H1 (cell line): ENCODE measurements at regions not wholly inside any gene's neighbourhood (a gene's known extent, or its start where the extent isn't known, plus 50 kb on each side); places are given as distances from the start of the nearest gene placed in this dataset.

Source experiments
- CTCF ChIA-PET: fragments of 300-600 bp; sonication (Branson Sonifier 250); formaldehyde crosslinking; loops from one replicate; lab custom pipeline; 2021; ENCODE audit not compliant: partially characterized antibody; lab: Charles Lee
- POLR2A ChIA-PET: fragments of 300-600 bp; sonication (Branson Sonifier 250); formaldehyde crosslinking; loops from one replicate; lab custom pipeline; 2021; ENCODE audit warnings: inconsistent platforms; ENCODE audit not compliant: partially characterized antibody; lab: Charles Lee
- DNase-seq, 2 experiments: peaks; one replicate each; pipeline versions ENCODE4 v3.0.0 to v3.0.0-alpha.2; 2010 to 2022; ENCODE audit warnings: low spot score in 2 of 2, low read depth in 1 of 2, mixed read lengths in 1 of 2
- FAIRE-seq: peaks from 2 replicates; lab custom pipeline; 2011; peaks lifted over from hg19 to GRCh38; lab: Jason Lieb, UNC
- H2AFZ ChIP-seq: 2 replicates; pipeline ENCODE4 v1.8.1; 2012; ENCODE audit warnings: low read length, inconsistent platforms
- H2AK5ac ChIP-seq: 2 replicates; pipeline ENCODE4 v1.6.1; 2013; ENCODE audit warnings: low read depth, low read length
- H2BK120ac ChIP-seq: replicated peaks from 2 replicates; pipeline ENCODE3; 2013; ENCODE audit warnings: low read depth, low read length, inconsistent platforms
- H2BK12ac ChIP-seq: 2 replicates; pipeline ENCODE4 v1.6.1; 2013; ENCODE audit warnings: low read depth, low read length
- H2BK15ac ChIP-seq: 2 replicates; pipeline ENCODE4 v1.6.1; 2013; ENCODE audit warnings: low read length
- H2BK20ac ChIP-seq: 2 replicates; pipeline ENCODE4 v1.6.1; 2013; ENCODE audit warnings: low read length
- H2BK5ac ChIP-seq: 2 replicates; pipeline ENCODE4 v1.6.1; 2013; ENCODE audit warnings: low read depth, low read length
- H3K14ac ChIP-seq: 2 replicates; pipeline ENCODE4 v1.6.1; 2013; ENCODE audit warnings: inconsistent platforms; ENCODE audit not compliant: insufficient read length
- H3K18ac ChIP-seq: 2 replicates; pipeline ENCODE4 v1.6.1; 2013; ENCODE audit warnings: low read length; ENCODE audit errors: extremely low read depth
- H3K23ac ChIP-seq: 2 replicates; pipeline ENCODE4 v1.6.1; 2013; ENCODE audit warnings: inconsistent platforms; ENCODE audit not compliant: insufficient read length
- H3K23me2 ChIP-seq: 2 replicates; pipeline ENCODE4 v1.6.1; 2013; ENCODE audit warnings: low read depth, low read length
- H3K27ac ChIP-seq: 2 replicates; pipeline ENCODE4 v1.6.1; 2011; ENCODE audit warnings: low read depth, low read length, inconsistent platforms
- H3K27me3 ChIP-seq, 4 experiments: replicated peaks in 1 of 4; 1 replicate in 1 of 4; 2 replicates in 3 of 4; pipeline versions ENCODE4 v1.6.1 to v1.8.1; 2011 to 2013; ENCODE audit warnings: low read length in 3 of 4, mild to moderate bottlenecking in 3 of 4, inconsistent platforms in 2 of 4, mixed read lengths in 2 of 4, moderate library complexity in 1 of 4; ENCODE audit not compliant: control insufficient read depth in 3 of 4, insufficient read depth in 3 of 4; ENCODE audit errors: extremely low read depth in 1 of 4
- H3K36me3 ChIP-seq, 4 experiments: 2 replicates each; pipeline versions ENCODE4 v1.6.1 to v1.8.1; 2011 to 2013; ENCODE audit warnings: mild to moderate bottlenecking in 4 of 4, low read length in 3 of 4, moderate library complexity in 2 of 4, control low read depth in 1 of 4, inconsistent platforms in 1 of 4; ENCODE audit not compliant: insufficient read depth in 4 of 4, control insufficient read depth in 2 of 4
- H3K4ac ChIP-seq: replicated peaks from 2 replicates; pipeline ENCODE3; 2013; ENCODE audit warnings: low read length, low read depth, mixed read lengths, inconsistent platforms; ENCODE audit not compliant: insufficient read length
- H3K4me1 ChIP-seq, 4 experiments: replicated peaks in 1 of 4; 1 replicate in 1 of 4; 2 replicates in 3 of 4; pipeline versions ENCODE4 v1.6.1 to v1.8.1; 2011 to 2013; ENCODE audit warnings: low read length in 3 of 4, inconsistent platforms in 2 of 4, mixed read lengths in 1 of 4; ENCODE audit not compliant: insufficient read depth in 4 of 4, control insufficient read depth in 3 of 4
- H3K4me2 ChIP-seq, 2 experiments: 2 replicates each; pipeline versions ENCODE4 v1.6.1 to v1.8.1; 2011 to 2013; ENCODE audit warnings: low read depth in 2 of 2, low read length in 2 of 2, control low read depth in 1 of 2, inconsistent platforms in 1 of 2, mild to moderate bottlenecking in 1 of 2; ENCODE audit not compliant: insufficient read depth in 1 of 2
- H3K4me3 ChIP-seq, 4 experiments: fragments of 200-600, 300-600 bp in 1 of 4; sonication (generic), shearing (Covaris generic), sonication (Bioruptor Twin) in 1 of 4; 2 replicates each; pipeline versions ENCODE4 v1.5.1 to v1.8.1; 2011 to 2016; ENCODE audit warnings: low read length in 4 of 4, low read depth in 3 of 4, control low read depth in 2 of 4, inconsistent platforms in 2 of 4, mild to moderate bottlenecking in 2 of 4, mixed read lengths in 1 of 4, moderate library complexity in 1 of 4; ENCODE audit not compliant: insufficient read depth in 2 of 4; ENCODE audit errors: extremely low read depth in 1 of 4
- H3K56ac ChIP-seq: replicated peaks from 2 replicates; pipeline ENCODE3; 2013; ENCODE audit warnings: low read depth, mild to moderate bottlenecking, mixed read lengths, low read length, inconsistent platforms; ENCODE audit not compliant: insufficient read length
- H3K79me1 ChIP-seq: 2 replicates; pipeline ENCODE4 v1.6.1; 2013; ENCODE audit warnings: low read depth, low read length, control low read depth
- H3K79me2 ChIP-seq, 2 experiments: 2 replicates each; pipeline versions ENCODE4 v1.6.1 to v1.8.1; 2012 to 2013; ENCODE audit warnings: low read length in 2 of 2, mild to moderate bottlenecking in 2 of 2, inconsistent platforms in 1 of 2; ENCODE audit not compliant: insufficient read depth in 2 of 2, control insufficient read depth in 1 of 2
- H3K9ac ChIP-seq, 4 experiments: replicated peaks in 1 of 4; 1 replicate in 1 of 4; 2 replicates in 3 of 4; pipeline versions ENCODE4 v1.6.1 to v1.8.1; 2011 to 2013; ENCODE audit warnings: low read depth in 3 of 4, low read length in 3 of 4, control low read depth in 2 of 4, mild to moderate bottlenecking in 2 of 4, moderate library complexity in 2 of 4, inconsistent platforms in 1 of 4; ENCODE audit errors: extremely low read depth in 1 of 4
- H3K9me3 ChIP-seq, 2 experiments: 2 replicates each; pipeline versions ENCODE4 v1.6.1 to v1.8.1; 2012 to 2013; ENCODE audit warnings: mild to moderate bottlenecking in 2 of 2, moderate library complexity in 2 of 2, control low read depth in 1 of 2, inconsistent platforms in 1 of 2, low read depth in 1 of 2, low read length in 1 of 2, mixed read lengths in 1 of 2; ENCODE audit not compliant: insufficient read depth in 2 of 2
- H4K20me1 ChIP-seq, 2 experiments: replicated peaks in 1 of 2; 2 replicates each; pipeline versions ENCODE3 to v1.8.1; 2011 to 2013; ENCODE audit warnings: inconsistent platforms in 2 of 2, low read length in 2 of 2, mild to moderate bottlenecking in 1 of 2; ENCODE audit not compliant: insufficient read depth in 2 of 2, control insufficient read depth in 1 of 2
- H4K5ac ChIP-seq: 2 replicates; pipeline ENCODE4 v1.6.1; 2013; ENCODE audit warnings: low read length, low read depth, mixed read lengths, inconsistent platforms; ENCODE audit not compliant: insufficient read length
- H4K8ac ChIP-seq: 2 replicates; pipeline ENCODE4 v1.8.0; 2013; ENCODE audit warnings: mild to moderate bottlenecking, moderate library complexity, low read length, inconsistent platforms; ENCODE audit not compliant: insufficient read depth; ENCODE audit errors: extremely low read depth
- H4K91ac ChIP-seq: replicated peaks from 2 replicates; pipeline ENCODE3; 2013; ENCODE audit warnings: low read length, mixed read lengths, inconsistent platforms; ENCODE audit not compliant: insufficient read length
- NANOG ChIP-seq: IDR thresholded peaks from 2 replicates; pipeline ENCODE4 v1.6.1; 2011; ENCODE audit warnings: low read length, low read depth, mild to moderate bottlenecking, inconsistent platforms; ENCODE audit not compliant: insufficient read depth, poor library complexity, severe bottlenecking
- WGBS, 2 experiments: shearing (Covaris generic) in 1 of 2; methylation state at CpG; one replicate each; pipeline versions ENCODE4 v1.1.6 to v1.1.7; 2013 to 2015; ENCODE audit warnings: low lambda C conversion rate in 2 of 2, mixed read lengths in 2 of 2, inconsistent platforms in 1 of 2, low coverage in 1 of 2, missing lambda C conversion rate in 1 of 2; ENCODE audit not compliant: insufficient replicate concordance in 2 of 2, insufficient coverage in 1 of 2, insufficient read length in 1 of 2; ENCODE audit errors: extremely low coverage in 1 of 2, missing lambda C conversion rate in 1 of 2; 5-methylcytosine and 5-hydroxymethylcytosine counted together

- no peak for FAIRE-seq
- Histone ChIP-seq H3K23ac (no peak overlapping the region), H3K79me1 (no peaks in the 10 kb centered on the region), H3K4ac (no peak overlapping the region), H3K27ac (no peak overlapping the region), H2BK12ac (no peak overlapping the region), H2BK120ac (no peak overlapping the region), H3K9ac (no peak overlapping the region), H3K18ac (no peak overlapping the region), H3K4me1 (no peaks in the 10 kb centered on the region), H2BK5ac (no peak overlapping the region), H4K91ac (no peak overlapping the region), H3K27me3 (no peaks in the 10 kb centered on the region), H3K79me2 (no peaks in the 10 kb centered on the region), H2AK5ac (no peak overlapping the region), H2AFZ (no peak overlapping the region), H4K8ac (no peak overlapping the region), H2BK15ac (no peak overlapping the region), H3K4me2 (no peak overlapping the region), H2BK20ac (no peak overlapping the region), H3K56ac (no peak overlapping the region), H3K14ac (no peak overlapping the region), H4K5ac (no peak overlapping the region), H3K23me2 (no peaks in the 10 kb centered on the region), H3K4me3 (no peak overlapping the region), H3K36me3 (no peaks in the 10 kb centered on the region), H3K9me3 (no peaks in the 10 kb centered on the region), H4K20me1 (no peaks in the 10 kb centered on the region)
- no peak for DNase-seq
- TF ChIP-seq NANOG, result no peak
- CTCF ChIA-PET, result no interaction called here
- POLR2A ChIA-PET, result no interaction called here
- WGBS, 2 experiments, result 88% methylated on average over 2 of the region's 2 CpGs; no CpG with 5 or more reads in 1 of the 2 experiments
Measured at GRCh38 chr4:25494166-25494565, 117.1 kb downstream of the ANAPC4 start.
